ENCODE measurements at regions not wholly inside any gene's neighbourhood (a gene's known extent, or its start where the extent isn't known, plus 50 kb on each side); places are given as distances from the start of the nearest gene placed in this dataset.

DNA sequence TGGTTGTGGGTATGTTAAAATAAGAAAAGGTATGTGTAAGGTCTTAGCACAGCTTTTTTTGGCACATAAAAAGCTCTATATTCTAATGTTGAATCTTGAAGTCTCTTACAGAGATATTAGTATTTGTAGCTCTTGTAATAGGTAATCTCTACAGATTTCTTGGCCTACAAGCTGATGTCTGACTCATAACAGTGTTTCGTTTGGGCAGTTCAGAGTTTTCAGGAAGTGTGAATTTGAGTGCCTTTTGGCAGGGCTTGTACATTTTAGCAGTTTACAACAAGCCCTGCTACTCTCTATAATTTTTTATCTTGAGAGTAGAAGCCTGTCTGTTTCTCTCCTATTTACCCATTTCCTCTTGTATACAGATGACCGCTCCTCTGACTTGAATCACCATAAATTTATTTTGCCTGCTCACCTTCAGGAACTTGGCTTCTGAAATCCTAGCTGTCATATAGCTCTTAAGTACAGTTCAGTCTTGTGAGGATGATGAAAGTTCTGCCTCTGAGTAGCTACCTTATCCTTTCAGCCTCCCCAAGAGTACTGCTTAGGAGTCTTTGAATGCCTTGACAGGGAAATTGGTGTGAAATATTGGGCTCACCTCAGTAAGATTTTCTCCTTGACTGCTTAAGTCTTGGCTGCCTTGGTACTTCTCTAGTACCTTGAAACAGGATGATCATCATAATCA is 419.9 kb upstream of the RARB start:
- no peak overlapping the region for H3K27ac Mint-ChIP-seq
- H3K4me1 Mint-ChIP-seq: no peaks in the 10 kb centered on the region
- DNase-seq: no peak
- H3K4me3 ChIP-seq (ENCODE audit: low read length in 2 of 2): no peak overlapping the region
- no peaks in the 10 kb centered on the region for H3K4me1 ChIP-seq (ENCODE audit: insufficient read depth, low read length)
- no peaks in the 10 kb centered on the region for H3K9me3 ChIP-seq (ENCODE audit: control insufficient read depth in 1 of 2, low read length in 2 of 2)
- ChIA-PET POLR2A (ENCODE audit: partially characterized antibody) (no interaction called here), CTCF (ENCODE audit: partially characterized antibody) (no interaction called here)
- no peaks in the 10 kb centered on the region for H3K27me3 Mint-ChIP-seq
- peaks cover 0 to 7% (median 2%) of the 10 kb centered on the region in 8 donors for H3K9me3 Mint-ChIP-seq
- H3K27ac ChIP-seq (ENCODE audit: low read depth, low read length): no peak overlapping the region
- intact Hi-C loops (cut with micrococcal nuclease): no loop called here
- H3K36me3 Mint-ChIP-seq: no peaks in the 10 kb centered on the region
- no peaks in the 10 kb centered on the region for H3K27me3 ChIP-seq (ENCODE audit: insufficient read depth, low read length)
- H3K36me3 ChIP-seq (ENCODE audit: insufficient read depth, low read length): no peaks in the 10 kb centered on the region
- H3K4me3 Mint-ChIP-seq: no peak overlapping the region

DNA sequence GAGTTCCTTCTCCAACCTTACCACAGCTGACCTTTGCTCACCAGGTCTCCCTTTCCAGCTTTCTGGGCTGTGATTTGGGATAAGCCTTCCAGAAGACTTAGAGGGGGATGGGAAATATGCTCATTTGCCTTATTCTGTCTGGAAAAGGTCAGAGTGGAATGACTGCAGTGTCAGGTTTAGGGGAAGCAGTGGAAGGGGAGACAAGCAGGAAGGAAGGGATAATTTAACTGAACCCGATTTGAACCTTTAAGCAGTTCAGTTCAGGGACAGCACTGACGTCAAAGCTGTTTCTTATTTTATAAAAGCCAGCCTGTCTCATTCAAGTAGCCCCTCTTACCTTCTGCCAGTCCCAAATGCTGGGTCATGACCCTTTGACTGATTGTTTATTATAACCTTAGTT is 418.4 kb upstream of the RARB start:
- Histone ChIP-seq H3K27me3 (ENCODE audit: insufficient read depth, low read length) (no peaks in the 10 kb centered on the region), H3K27ac (ENCODE audit: low read depth, low read length) (no peak overlapping the region), H3K4me1 (ENCODE audit: insufficient read depth, low read length) (no peaks in the 10 kb centered on the region), H3K4me3 (ENCODE audit: low read length in 2 of 2) (no peak overlapping the region), H3K9me3 (ENCODE audit: control insufficient read depth in 1 of 2, low read length in 2 of 2) (no peaks in the 10 kb centered on the region), H3K36me3 (ENCODE audit: insufficient read depth, low read length) (no peaks in the 10 kb centered on the region)
- intact Hi-C loops (cut with micrococcal nuclease): no loop called here
- no peak overlapping the region for H3K27ac Mint-ChIP-seq
- peaks cover 0 to 7% (median 2%) of the 10 kb centered on the region in 8 donors for H3K9me3 Mint-ChIP-seq
- ChIA-PET POLR2A (ENCODE audit: partially characterized antibody) (no interaction called here), CTCF (ENCODE audit: partially characterized antibody) (no interaction called here)
- no peaks in the 10 kb centered on the region for H3K4me1 Mint-ChIP-seq
- H3K27me3 Mint-ChIP-seq: no peaks in the 10 kb centered on the region
- H3K4me3 Mint-ChIP-seq: no peak overlapping the region
- H3K36me3 Mint-ChIP-seq: no peaks in the 10 kb centered on the region
- no peak for DNase-seq

DNA sequence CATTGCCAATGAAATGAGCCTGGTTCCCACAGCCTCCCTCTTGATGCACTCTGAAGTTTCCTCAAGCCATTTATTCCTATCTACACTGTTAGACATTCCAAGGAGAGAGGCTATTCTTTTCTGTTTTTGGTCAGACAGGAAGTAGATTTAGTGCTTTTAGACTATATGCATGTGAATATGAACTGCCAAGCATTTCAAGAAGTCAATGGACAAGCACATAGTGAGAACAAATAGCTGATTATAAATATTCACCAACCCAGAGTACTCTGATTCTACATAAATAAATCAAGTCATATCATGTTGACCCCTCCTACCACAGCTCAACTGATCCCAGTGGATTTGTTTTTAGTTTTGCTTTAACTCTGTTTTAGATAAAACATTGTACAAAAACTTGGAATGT is 412.5 kb upstream of the RARB start:
- no peaks in the 10 kb centered on the region for H3K27me3 Mint-ChIP-seq
- H3K27me3 ChIP-seq (ENCODE audit: insufficient read depth, low read length): no peaks in the 10 kb centered on the region
- H3K9me3 Mint-ChIP-seq: peaks cover 0 to 10% (median 0%) of the 10 kb centered on the region in 8 donors
- H3K4me1 ChIP-seq (ENCODE audit: insufficient read depth, low read length): no peaks in the 10 kb centered on the region
- H3K4me3 ChIP-seq (ENCODE audit: low read length in 2 of 2): no peak overlapping the region
- ChIA-PET POLR2A (ENCODE audit: partially characterized antibody) (no interaction called here), CTCF (ENCODE audit: partially characterized antibody) (no interaction called here)
- no peaks in the 10 kb centered on the region for H3K36me3 Mint-ChIP-seq
- no peak overlapping the region for H3K27ac Mint-ChIP-seq
- H3K9me3 ChIP-seq (ENCODE audit: control insufficient read depth in 1 of 2, low read length in 2 of 2): no peaks in the 10 kb centered on the region
- H3K4me1 Mint-ChIP-seq: no peaks in the 10 kb centered on the region
- no peak overlapping the region for H3K27ac ChIP-seq (ENCODE audit: low read depth, low read length)
- H3K36me3 ChIP-seq (ENCODE audit: insufficient read depth, low read length): no peaks in the 10 kb centered on the region
- intact Hi-C loops (cut with micrococcal nuclease): no loop called here
- DNase-seq: no peak
- H3K4me3 Mint-ChIP-seq: no peak overlapping the region

DNA sequence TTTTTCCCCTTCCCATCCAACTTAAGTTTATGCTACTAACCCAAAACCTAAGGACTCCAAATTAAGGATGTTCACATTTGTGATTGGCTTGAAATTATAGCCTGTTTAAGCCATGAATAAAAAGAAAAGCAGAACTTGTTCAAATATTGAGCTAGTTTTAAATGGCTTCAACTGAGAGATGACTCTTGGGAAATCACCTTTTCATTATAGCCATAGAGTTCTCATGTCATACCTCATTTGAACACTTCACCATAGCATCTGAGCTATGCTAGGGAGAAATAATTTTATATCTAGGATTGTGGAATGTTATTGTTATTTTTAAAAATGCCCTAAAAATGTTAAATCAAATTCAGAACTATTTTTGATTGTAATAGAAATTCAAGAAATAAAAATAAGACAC is 409.2 kb upstream of the RARB start:
- H3K4me3 Mint-ChIP-seq: no peak overlapping the region
- DNase-seq: no peak
- H3K27ac Mint-ChIP-seq: no peak overlapping the region
- no peaks in the 10 kb centered on the region for H3K36me3 Mint-ChIP-seq
- Histone ChIP-seq H3K4me1 (ENCODE audit: insufficient read depth, low read length) (no peaks in the 10 kb centered on the region), H3K36me3 (ENCODE audit: insufficient read depth, low read length) (no peaks in the 10 kb centered on the region), H3K27me3 (ENCODE audit: insufficient read depth, low read length) (no peaks in the 10 kb centered on the region), H3K4me3 (ENCODE audit: low read length in 2 of 2) (no peak overlapping the region), H3K9me3 (ENCODE audit: control insufficient read depth in 1 of 2, low read length in 2 of 2) (no peaks in the 10 kb centered on the region), H3K27ac (ENCODE audit: low read depth, low read length) (no peak overlapping the region)
- H3K9me3 Mint-ChIP-seq: peaks cover 0 to 6% (median 0%) of the 10 kb centered on the region in 8 donors
- intact Hi-C loops (cut with micrococcal nuclease): no loop called here
- no peaks in the 10 kb centered on the region for H3K27me3 Mint-ChIP-seq
- ChIA-PET POLR2A (ENCODE audit: partially characterized antibody) (no interaction called here), CTCF (ENCODE audit: partially characterized antibody) (no interaction called here)
- H3K4me1 Mint-ChIP-seq: no peaks in the 10 kb centered on the region

DNA sequence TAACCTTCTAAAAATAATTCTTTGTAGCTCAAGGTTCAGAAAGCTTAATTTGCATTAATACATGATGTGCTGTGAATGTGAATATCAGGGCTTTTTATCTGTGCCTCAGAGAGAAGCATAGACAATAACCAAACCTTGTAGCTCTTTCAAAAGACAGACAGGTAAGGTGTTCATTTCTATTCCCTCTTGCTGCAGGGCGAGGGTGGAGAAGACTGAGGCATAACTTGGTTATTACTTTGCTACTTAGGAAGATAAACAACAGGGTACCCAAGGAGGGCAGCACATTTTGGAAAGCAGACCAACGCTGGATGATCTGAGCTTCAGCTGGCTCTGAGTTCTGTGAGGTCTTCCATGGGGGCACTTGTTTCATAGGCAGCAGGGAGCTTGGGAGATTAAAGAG is 408.6 kb upstream of the RARB start:
- H3K27ac ChIP-seq (ENCODE audit: low read depth, low read length): no peak overlapping the region
- ChIA-PET POLR2A (ENCODE audit: partially characterized antibody) (no interaction called here), CTCF (ENCODE audit: partially characterized antibody) (no interaction called here)
- intact Hi-C loops (cut with micrococcal nuclease): no loop called here
- no peaks in the 10 kb centered on the region for H3K4me1 ChIP-seq (ENCODE audit: insufficient read depth, low read length)
- no peak for DNase-seq
- Mint-ChIP-seq H3K4me3 (no peak overlapping the region), H3K27me3 (no peaks in the 10 kb centered on the region), H3K27ac (no peak overlapping the region), H3K9me3 (peaks cover 0 to 6% (median 0%) of the 10 kb centered on the region in 8 donors), H3K36me3 (no peaks in the 10 kb centered on the region), H3K4me1 (no peaks in the 10 kb centered on the region)
- no peak overlapping the region for H3K4me3 ChIP-seq (ENCODE audit: low read length in 2 of 2)
- H3K9me3 ChIP-seq (ENCODE audit: control insufficient read depth in 1 of 2, low read length in 2 of 2): no peaks in the 10 kb centered on the region
- no peaks in the 10 kb centered on the region for H3K27me3 ChIP-seq (ENCODE audit: insufficient read depth, low read length)
- no peaks in the 10 kb centered on the region for H3K36me3 ChIP-seq (ENCODE audit: insufficient read depth, low read length)

DNA sequence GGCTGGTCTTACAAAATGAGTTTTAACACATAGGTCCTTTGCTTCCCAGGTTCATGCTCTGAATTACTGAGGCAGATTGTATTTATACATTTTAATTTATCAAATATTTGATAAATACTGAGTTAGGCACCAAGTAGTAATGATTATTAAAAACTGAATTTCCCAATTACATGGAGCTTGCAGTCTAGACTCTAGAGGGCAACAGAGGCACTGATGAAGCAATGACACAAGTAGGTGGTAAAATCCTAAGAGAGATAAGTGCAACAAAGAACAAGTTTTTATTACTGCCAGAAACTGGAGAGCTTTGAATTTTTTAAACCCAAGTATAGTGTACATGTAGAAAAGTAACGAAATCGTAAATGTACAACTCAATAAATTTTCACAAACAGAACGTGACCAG is 406.2 kb upstream of the RARB start:
- H3K4me3 ChIP-seq (ENCODE audit: low read length in 2 of 2): no peak overlapping the region
- Mint-ChIP-seq H3K9me3 (peaks cover 0 to 4% (median 0%) of the 10 kb centered on the region in 8 donors), H3K27ac (no peak overlapping the region), H3K4me1 (no peaks in the 10 kb centered on the region), H3K36me3 (no peaks in the 10 kb centered on the region), H3K27me3 (no peaks in the 10 kb centered on the region), H3K4me3 (no peak overlapping the region)
- H3K27ac ChIP-seq (ENCODE audit: low read depth, low read length): no peak overlapping the region
- intact Hi-C loops (cut with micrococcal nuclease): no loop called here
- H3K36me3 ChIP-seq (ENCODE audit: insufficient read depth, low read length): no peaks in the 10 kb centered on the region
- CTCF ChIA-PET (ENCODE audit: partially characterized antibody): no interaction called here
- no peaks in the 10 kb centered on the region for H3K9me3 ChIP-seq (ENCODE audit: control insufficient read depth in 1 of 2, low read length in 2 of 2)
- H3K4me1 ChIP-seq (ENCODE audit: insufficient read depth, low read length): no peaks in the 10 kb centered on the region
- no peak for DNase-seq
- no peaks in the 10 kb centered on the region for H3K27me3 ChIP-seq (ENCODE audit: insufficient read depth, low read length)
- POLR2A ChIA-PET (ENCODE audit: partially characterized antibody): no interaction called here

DNA sequence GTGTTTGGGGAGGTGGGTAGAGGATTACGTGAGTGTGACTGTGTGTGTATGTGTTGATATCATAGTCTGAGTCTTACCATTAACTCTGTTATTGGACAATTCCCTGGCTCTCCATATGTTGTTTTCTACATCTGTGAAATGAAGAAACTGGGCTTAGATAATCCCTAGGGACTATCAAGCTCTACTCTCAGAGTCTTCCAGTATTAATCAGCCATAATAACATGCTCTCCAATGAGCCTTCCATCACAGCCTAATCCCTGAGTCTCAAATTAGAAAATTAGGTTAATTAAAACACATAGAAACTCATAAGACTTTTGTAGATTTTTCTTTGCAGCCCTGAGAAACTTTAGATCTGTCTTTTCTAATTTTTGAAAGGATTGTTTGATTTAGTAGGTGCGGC is 404.2 kb upstream of the RARB start:
- Mint-ChIP-seq H3K27ac (no peak overlapping the region), H3K4me1 (no peaks in the 10 kb centered on the region), H3K27me3 (no peaks in the 10 kb centered on the region), H3K4me3 (no peak overlapping the region), H3K36me3 (no peaks in the 10 kb centered on the region), H3K9me3 (peaks cover 0 to 4% (median 0%) of the 10 kb centered on the region in 8 donors)
- H3K36me3 ChIP-seq (ENCODE audit: insufficient read depth, low read length): no peaks in the 10 kb centered on the region
- H3K27ac ChIP-seq (ENCODE audit: low read depth, low read length): no peak overlapping the region
- H3K27me3 ChIP-seq (ENCODE audit: insufficient read depth, low read length): no peaks in the 10 kb centered on the region
- ChIA-PET POLR2A (ENCODE audit: partially characterized antibody) (no interaction called here), CTCF (ENCODE audit: partially characterized antibody) (no interaction called here)
- intact Hi-C loops (cut with micrococcal nuclease): no loop called here
- no peak for DNase-seq
- no peak overlapping the region for H3K4me3 ChIP-seq (ENCODE audit: low read length in 2 of 2)
- no peaks in the 10 kb centered on the region for H3K9me3 ChIP-seq (ENCODE audit: control insufficient read depth in 1 of 2, low read length in 2 of 2)
- H3K4me1 ChIP-seq (ENCODE audit: insufficient read depth, low read length): no peaks in the 10 kb centered on the region

DNA sequence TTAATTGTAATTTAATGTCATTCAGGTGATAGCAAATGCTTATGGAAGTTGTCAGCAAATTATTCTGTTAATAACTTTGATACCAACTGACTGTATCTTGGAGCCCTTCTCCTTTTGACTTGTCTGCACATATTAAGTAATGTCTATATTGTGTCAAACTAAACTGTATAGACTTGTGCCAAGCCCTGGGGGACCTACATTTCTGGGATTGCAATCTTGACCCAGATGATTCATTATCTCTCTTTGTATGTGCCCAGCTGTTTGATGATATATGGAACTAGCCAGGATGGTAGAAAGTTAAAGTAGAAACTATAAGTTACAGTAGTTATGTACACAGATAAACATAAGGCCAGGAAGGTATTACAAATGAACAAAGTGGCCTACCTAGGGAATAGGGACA is 402.8 kb upstream of the RARB start:
- no peaks in the 10 kb centered on the region for H3K36me3 Mint-ChIP-seq
- POLR2A ChIA-PET (ENCODE audit: partially characterized antibody): no interaction called here

More for the DNA sequence above, 402.8 kb upstream of the RARB start:
- Mint-ChIP-seq H3K9me3 (peaks cover 0 to 4% (median 0%) of the 10 kb centered on the region in 8 donors), H3K27ac (no peak overlapping the region), H3K4me1 (no peaks in the 10 kb centered on the region), H3K4me3 (no peak overlapping the region), H3K27me3 (no peaks in the 10 kb centered on the region)
- Histone ChIP-seq H3K36me3 (ENCODE audit: insufficient read depth, low read length) (no peaks in the 10 kb centered on the region), H3K27me3 (ENCODE audit: insufficient read depth, low read length) (no peaks in the 10 kb centered on the region), H3K4me3 (ENCODE audit: low read length in 2 of 2) (no peak overlapping the region), H3K9me3 (ENCODE audit: control insufficient read depth in 1 of 2, low read length in 2 of 2) (no peaks in the 10 kb centered on the region), H3K27ac (ENCODE audit: low read depth, low read length) (no peak overlapping the region), H3K4me1 (ENCODE audit: insufficient read depth, low read length) (no peaks in the 10 kb centered on the region)
- CTCF ChIA-PET (ENCODE audit: partially characterized antibody): no interaction called here
- no peak for DNase-seq
- intact Hi-C loops (cut with micrococcal nuclease): no loop called here
